Uterus (tissue), 2 donors: ENCODE measurements at regions not wholly inside any gene's neighbourhood (a gene's known extent, or its start where the extent isn't known, plus 50 kb on each side); places are given as distances from the start of the nearest gene placed in this dataset.

Source experiments
- POLR2A ChIP-seq, 2 donors: fragments of 450-650 bp; IDR thresholded peaks; one replicate each; pipeline ENCODE4 v1.6.1; 2016; ENCODE audit warnings: antibody characterized with exemption in 2 of 2, mild to moderate bottlenecking in 1 of 2, moderate library complexity in 1 of 2
- TF ChIP-seq, protein P1 (sequence below), 4 experiments: fragments of 200-600 bp in 2 of 4; fragments of 450-650 bp in 2 of 4; sonication (generic) in 2 of 4; IDR thresholded peaks; one replicate each; pipeline ENCODE4 v1.5.1; 2016 to 2019; ENCODE audit warnings: antibody characterized with exemption in 4 of 4, mild to moderate bottlenecking in 2 of 4, moderate library complexity in 1 of 4

- TF ChIP-seq, protein P1, sequence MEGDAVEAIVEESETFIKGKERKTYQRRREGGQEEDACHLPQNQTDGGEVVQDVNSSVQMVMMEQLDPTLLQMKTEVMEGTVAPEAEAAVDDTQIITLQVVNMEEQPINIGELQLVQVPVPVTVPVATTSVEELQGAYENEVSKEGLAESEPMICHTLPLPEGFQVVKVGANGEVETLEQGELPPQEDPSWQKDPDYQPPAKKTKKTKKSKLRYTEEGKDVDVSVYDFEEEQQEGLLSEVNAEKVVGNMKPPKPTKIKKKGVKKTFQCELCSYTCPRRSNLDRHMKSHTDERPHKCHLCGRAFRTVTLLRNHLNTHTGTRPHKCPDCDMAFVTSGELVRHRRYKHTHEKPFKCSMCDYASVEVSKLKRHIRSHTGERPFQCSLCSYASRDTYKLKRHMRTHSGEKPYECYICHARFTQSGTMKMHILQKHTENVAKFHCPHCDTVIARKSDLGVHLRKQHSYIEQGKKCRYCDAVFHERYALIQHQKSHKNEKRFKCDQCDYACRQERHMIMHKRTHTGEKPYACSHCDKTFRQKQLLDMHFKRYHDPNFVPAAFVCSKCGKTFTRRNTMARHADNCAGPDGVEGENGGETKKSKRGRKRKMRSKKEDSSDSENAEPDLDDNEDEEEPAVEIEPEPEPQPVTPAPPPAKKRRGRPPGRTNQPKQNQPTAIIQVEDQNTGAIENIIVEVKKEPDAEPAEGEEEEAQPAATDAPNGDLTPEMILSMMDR (IDR thresholded peaks at IDR 0.05): no peak
- TF ChIP-seq POLR2A (IDR thresholded peaks at IDR 0.05): no peak
These were observed 114.1 kb upstream of the OSR1 start for GRCh38 chr2:19472391-19472978.
